ENCODE measurements at regions not wholly inside any gene's neighbourhood (a gene's known extent, or its start where the extent isn't known, plus 50 kb on each side); places are given as distances from the start of the nearest gene placed in this dataset.

DNA sequence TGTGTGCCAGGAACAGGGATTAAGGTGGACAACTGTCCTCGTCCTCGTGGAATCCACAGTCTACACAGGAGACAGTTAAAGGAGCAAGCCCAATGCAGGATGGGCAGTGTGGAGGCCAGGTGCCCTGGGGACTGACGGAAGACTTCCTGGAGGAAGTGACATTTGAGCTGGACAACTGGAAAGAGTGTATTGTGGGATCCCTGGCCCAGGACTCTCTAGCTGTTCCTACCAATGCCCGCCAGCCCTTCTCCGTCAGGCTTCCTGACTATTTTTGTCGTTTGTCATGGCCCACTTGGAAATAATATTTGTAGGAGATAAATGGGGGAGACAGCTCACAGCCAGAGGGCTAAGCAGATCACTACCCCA lies 235.3 kb downstream of the TOMM20 start:
- Histone ChIP-seq H3K4me1 (ENCODE audit: control insufficient read depth, insufficient read depth, low read length) (no peaks in the 10 kb centered on the region), H3K27ac (ENCODE audit: extremely low read depth, low read depth, low read length) (no peak overlapping the region), H3K4me3 (ENCODE audit: low read depth, low read length) (no peak overlapping the region), H3K9me3 (ENCODE audit: control insufficient read depth, insufficient read depth, low read depth, low read length) (no peaks in the 10 kb centered on the region), H3K36me3 (ENCODE audit: control insufficient read depth in 2 of 2, insufficient read depth in 1 of 2, low read length in 2 of 2) (no peaks in the 10 kb centered on the region)
- TF ChIP-seq RBAK (tag by site-specific recombination; IDR thresholded peaks at IDR 0.05) (no peak), ZNF76 (tag by site-specific recombination; IDR thresholded peaks at IDR 0.05; ENCODE audit: borderline replicate concordance, low read depth) (no peak), GLIS2 (tag by site-specific recombination; IDR thresholded peaks at IDR 0.05) (no peak), ZNF37A (tag by site-specific recombination; IDR thresholded peaks at IDR 0.05) (no peak), ZNF521 (tag by site-specific recombination; IDR thresholded peaks at IDR 0.05) (no peak), ZNF776 (tag by site-specific recombination; IDR thresholded peaks at IDR 0.05; ENCODE audit: borderline replicate concordance) (no peak), EGR2 (tag by site-specific recombination; IDR thresholded peaks at IDR 0.05; ENCODE audit: low read depth) (no peak), ZNF140 (tag by site-specific recombination; IDR thresholded peaks at IDR 0.05) (no peak), ZNF837 (tag by site-specific recombination; IDR thresholded peaks at IDR 0.05) (no peak), IKZF3 (tag by site-specific recombination; IDR thresholded peaks at IDR 0.05) (no peak), ZNF423 (tag by site-specific recombination; IDR thresholded peaks at IDR 0.05) (no peak)
- CTCF ChIA-PET = no interaction called here
- POLR2A ChIA-PET = interaction anchor here (0.6 kb wide), 1 partner anchor 170 kb away, joined by 6 read pairs; no protein-coding TSS in a partner anchor

- no peak overlapping the region for H3K27ac ChIP-seq (ENCODE audit: extremely low read depth, low read depth, low read length)
- ChIA-PET POLR2A (interaction anchor here (0.7 kb wide), 1 partner anchor 58 kb away, joined by 4 read pairs; no protein-coding TSS in a partner anchor), CTCF (interaction anchor here (0.6 to 1.0 kb wide), 3 partner anchors 10 to 784 kb away, joined by 3 read pairs; no protein-coding TSS in a partner anchor)
- TF ChIP-seq, protein P1, sequence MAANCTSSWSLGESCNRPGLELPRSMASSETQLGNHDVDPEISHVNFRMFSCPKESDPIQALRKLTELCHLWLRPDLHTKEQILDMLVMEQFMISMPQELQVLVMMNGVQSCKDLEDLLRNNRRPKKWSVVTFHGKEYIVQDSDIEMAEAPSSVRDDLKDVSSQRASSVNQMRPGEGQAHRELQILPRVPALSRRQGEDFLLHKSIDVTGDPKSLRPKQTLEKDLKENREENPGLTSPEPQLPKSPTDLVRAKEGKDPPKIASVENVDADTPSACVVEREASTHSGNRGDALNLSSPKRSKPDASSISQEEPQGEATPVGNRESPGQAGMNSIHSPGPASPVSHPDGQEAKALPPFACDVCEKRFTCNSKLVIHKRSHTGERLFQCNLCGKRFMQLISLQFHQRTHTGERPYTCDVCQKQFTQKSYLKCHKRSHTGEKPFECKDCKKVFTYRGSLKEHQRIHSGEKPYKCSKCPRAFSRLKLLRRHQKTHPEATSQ (tag by site-specific recombination; IDR thresholded peaks at IDR 0.05) = no peak
- TF ChIP-seq ZNF664 (tag by site-specific recombination; IDR thresholded peaks at IDR 0.05) (no peak), KLF8 (tag by site-specific recombination; IDR thresholded peaks at IDR 0.05) (no peak), ZNF354C (tag by site-specific recombination; IDR thresholded peaks at IDR 0.05; ENCODE audit: borderline replicate concordance, low read depth) (no peak), ZNF558 (tag by site-specific recombination; IDR thresholded peaks at IDR 0.05) (no peak), REST (tag by site-specific recombination; IDR thresholded peaks at IDR 0.05) (no peak), ZNF585B (tag by site-specific recombination; IDR thresholded peaks at IDR 0.05) (no peak), ZNF10 (tag by site-specific recombination; IDR thresholded peaks at IDR 0.05) (no peak), OVOL3 (tag by site-specific recombination; IDR thresholded peaks at IDR 0.05) (no peak), ZNF292 (tag by site-specific recombination; IDR thresholded peaks at IDR 0.05; ENCODE audit: borderline replicate concordance, low read depth) (no peak), ZNF514 (tag by site-specific recombination; IDR thresholded peaks at IDR 0.05) (no peak), ZNF174 (tag by site-specific recombination; IDR thresholded peaks at IDR 0.05) (no peak), ZEB2 (tag by site-specific recombination; IDR thresholded peaks at IDR 0.05) (no peak), TSHZ1 (tag by site-specific recombination; IDR thresholded peaks at IDR 0.05; ENCODE audit: borderline replicate concordance) (no peak), SETDB1 (IDR thresholded peaks at IDR 0.05; ENCODE audit: insufficient read length, low read length) (no peak)
- TF ChIP-seq, protein P2, sequence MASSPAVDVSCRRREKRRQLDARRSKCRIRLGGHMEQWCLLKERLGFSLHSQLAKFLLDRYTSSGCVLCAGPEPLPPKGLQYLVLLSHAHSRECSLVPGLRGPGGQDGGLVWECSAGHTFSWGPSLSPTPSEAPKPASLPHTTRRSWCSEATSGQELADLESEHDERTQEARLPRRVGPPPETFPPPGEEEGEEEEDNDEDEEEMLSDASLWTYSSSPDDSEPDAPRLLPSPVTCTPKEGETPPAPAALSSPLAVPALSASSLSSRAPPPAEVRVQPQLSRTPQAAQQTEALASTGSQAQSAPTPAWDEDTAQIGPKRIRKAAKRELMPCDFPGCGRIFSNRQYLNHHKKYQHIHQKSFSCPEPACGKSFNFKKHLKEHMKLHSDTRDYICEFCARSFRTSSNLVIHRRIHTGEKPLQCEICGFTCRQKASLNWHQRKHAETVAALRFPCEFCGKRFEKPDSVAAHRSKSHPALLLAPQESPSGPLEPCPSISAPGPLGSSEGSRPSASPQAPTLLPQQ (tag by site-specific recombination; IDR thresholded peaks at IDR 0.05) = no peak
- H3K4me3 ChIP-seq (ENCODE audit: low read depth, low read length) = no peak overlapping the region
- no peaks in the 10 kb centered on the region for H3K4me1 ChIP-seq (ENCODE audit: control insufficient read depth, insufficient read depth, low read length)
- H3K36me3 ChIP-seq (ENCODE audit: control insufficient read depth in 2 of 2, insufficient read depth in 1 of 2, low read length in 2 of 2) = no peaks in the 10 kb centered on the region
- no peaks in the 10 kb centered on the region for H3K9me3 ChIP-seq (ENCODE audit: control insufficient read depth, insufficient read depth, low read depth, low read length)
These were observed 236.0 kb downstream of the TOMM20 start for GRCh38 chr1:234892642-234893041.

Measured in HEK293 (cell line).